GM23338 (cell line): ENCODE measurements at regions not wholly inside any gene's neighbourhood (a gene's known extent, or its start where the extent isn't known, plus 50 kb on each side); places are given as distances from the start of the nearest gene placed in this dataset.

Source experiments
- ATAC-seq: fragments of 200-7000 bp; cut with Tn5 transposase; 3 replicates; pipeline ENCODE4 v1.9.1; 2020
- DNase-seq: peaks from one replicate; pipeline ENCODE4 v3.0.0-alpha.2; 2015; ENCODE audit warnings: low spot score
- H2AFZ ChIP-seq: fragments of 200-600 bp; sonication (generic); 2 replicates; pipeline ENCODE4 v1.8.0; 2016; ENCODE audit warnings: antibody characterized with exemption, mild to moderate bottlenecking, moderate library complexity
- H3F3A ChIP-seq: fragments of 200-600 bp; sonication (generic); replicated peaks from 2 replicates; pipeline ENCODE4 v1.8.0; 2017; ENCODE audit warnings: antibody characterized with exemption, mixed run types, low read depth
- H3K27ac ChIP-seq: fragments of 200-600 bp; sonication (generic); 2 replicates; pipeline ENCODE4 v1.6.1; 2016; ENCODE audit warnings: low read depth
- H3K27me3 ChIP-seq: fragments of 200-600 bp; sonication (generic); 2 replicates; pipeline ENCODE4 v1.8.0; 2016; ENCODE audit warnings: mild to moderate bottlenecking, mixed run types, moderate library complexity; ENCODE audit not compliant: insufficient read depth
- H3K36me3 ChIP-seq: fragments of 200-600 bp; sonication (generic); 2 replicates; pipeline ENCODE4 v1.8.0; 2016; ENCODE audit warnings: mild to moderate bottlenecking; ENCODE audit not compliant: insufficient read depth
- H3K4me1 ChIP-seq: fragments of 200-600 bp; sonication (generic); 2 replicates; pipeline ENCODE4 v1.8.0; 2016; ENCODE audit warnings: mild to moderate bottlenecking, moderate library complexity; ENCODE audit not compliant: insufficient read depth
- H3K4me2 ChIP-seq: fragments of 200-600 bp; sonication (generic); 2 replicates; pipeline ENCODE4 v1.7.1; 2017; ENCODE audit warnings: mixed run types
- H3K4me3 ChIP-seq: fragments of 200-600 bp; sonication (generic); 2 replicates; pipeline ENCODE4 v1.6.1; 2016; ENCODE audit warnings: mixed run types
- H3K79me2 ChIP-seq: fragments of 200-600 bp; sonication (generic); replicated peaks from 2 replicates; pipeline ENCODE4 v1.8.0; 2017; ENCODE audit warnings: mild to moderate bottlenecking; ENCODE audit not compliant: insufficient read depth
- H3K9me2 ChIP-seq: fragments of 200-600 bp; sonication (generic); 2 replicates; pipeline ENCODE4 v1.8.0; 2017; ENCODE audit not compliant: insufficient read depth
- H4K20me1 ChIP-seq: fragments of 200-600 bp; sonication (generic); replicated peaks from 2 replicates; pipeline ENCODE4 v1.8.0; 2017; ENCODE audit warnings: mild to moderate bottlenecking; ENCODE audit not compliant: insufficient read depth
- H3K27ac Mint-ChIP-seq: 2 replicates; pipeline ENCODE4 v1.8.0; 2020; ENCODE audit warnings: inconsistent platforms, mild to moderate bottlenecking, moderate library complexity, mixed read lengths
- H3K27me3 Mint-ChIP-seq: 3 replicates; pipeline ENCODE4 v1.8.0; 2022; ENCODE audit warnings: low read depth, mild to moderate bottlenecking, moderate library complexity, mixed read lengths, inconsistent platforms; ENCODE audit not compliant: insufficient read depth, poor library complexity
- H3K36me3 Mint-ChIP-seq: 3 replicates; pipeline ENCODE4 v1.8.0; 2021; ENCODE audit warnings: low read depth, mild to moderate bottlenecking, inconsistent platforms, moderate library complexity, mixed read lengths
- H3K4me1 Mint-ChIP-seq: 3 replicates; pipeline ENCODE4 v1.8.0; 2020; ENCODE audit warnings: mild to moderate bottlenecking, inconsistent platforms, mixed read lengths
- H3K4me3 Mint-ChIP-seq: 3 replicates; pipeline ENCODE4 v1.8.0; 2021; ENCODE audit warnings: moderate library complexity, mild to moderate bottlenecking, inconsistent platforms, mixed read lengths
- H3K9me3 Mint-ChIP-seq: 3 replicates; pipeline ENCODE4 v1.8.0; 2020; ENCODE audit warnings: moderate library complexity, mild to moderate bottlenecking, inconsistent platforms, mixed read lengths
- CREB1 ChIP-seq: fragments of 250-450 bp; sonication (Bioruptor Pico); IDR thresholded peaks from 2 replicates; pipeline ENCODE4 v1.5.0; 2020; ENCODE audit warnings: low read depth, mild to moderate bottlenecking, moderate library complexity
- ETS1 ChIP-seq: IDR thresholded peaks from 2 replicates; pipeline ENCODE4 v1.6.1; 2016; ENCODE audit warnings: antibody characterized with exemption
- EZH2 ChIP-seq: fragments of 200-600 bp; sonication (generic); IDR thresholded peaks from one replicate; pipeline ENCODE4 v1.8.0; 2017; ENCODE audit warnings: antibody characterized with exemption, mild to moderate bottlenecking, low read depth; ENCODE audit not compliant: unreplicated experiment
- EZH2phosphoT487 ChIP-seq: fragments of 200-600 bp; sonication (generic); IDR thresholded peaks from one replicate; pipeline ENCODE4 v1.8.1; 2018; ENCODE audit warnings: antibody characterized with exemption; ENCODE audit not compliant: unreplicated experiment
- JUNB ChIP-seq: IDR thresholded peaks from one replicate; pipeline ENCODE4 v1.6.1; 2016; ENCODE audit warnings: antibody characterized with exemption; ENCODE audit not compliant: unreplicated experiment
- NANOG ChIP-seq: IDR thresholded peaks from 2 replicates; pipeline ENCODE4 v1.6.1; 2016; ENCODE audit warnings: antibody characterized with exemption, borderline replicate concordance
- POLR2AphosphoS5 ChIP-seq: IDR thresholded peaks from 2 replicates; pipeline ENCODE4 v1.6.1; 2016; ENCODE audit warnings: antibody characterized with exemption, low read depth
- REST ChIP-seq: IDR thresholded peaks from one replicate; pipeline ENCODE4 v1.6.1; 2018; ENCODE audit warnings: antibody characterized with exemption; ENCODE audit not compliant: unreplicated experiment
- STAT1 ChIP-seq: IDR thresholded peaks from one replicate; pipeline ENCODE4 v1.6.1; 2016; ENCODE audit warnings: antibody characterized with exemption; ENCODE audit not compliant: unreplicated experiment
- ZNF114 ChIP-seq: fragments of 250-450 bp; sonication (Bioruptor Pico); IDR thresholded peaks from 2 replicates; pipeline ENCODE4 v1.5.0; 2020; ENCODE audit warnings: mild to moderate bottlenecking, moderate library complexity
- ZNF331 ChIP-seq: fragments of 250-450 bp; sonication (Bioruptor Pico); IDR thresholded peaks from 2 replicates; pipeline ENCODE4 v1.5.0; 2020; ENCODE audit warnings: low read depth, mild to moderate bottlenecking, moderate library complexity

GRCh38 chr12:97813301-97813700, 350.7 kb downstream of the RMST start (continued):
- TF ChIP-seq NANOG (no peak), REST (no peak), EZH2phosphoT487 (no peak), EZH2 (no peak), STAT1 (no peak), ZNF114 (CRISPR knock-in tag) (no peak)

GRCh38 chr12:97821806-97822205, 359.2 kb downstream of the RMST start:
- Histone ChIP-seq H3K79me2 (no peaks in the 10 kb centered on the region), H4K20me1 (no peaks in the 10 kb centered on the region), H3K9me2 (no peaks in the 10 kb centered on the region), H3F3A (no peaks in the 10 kb centered on the region), H3K27ac (no peak overlapping the region), H3K4me2 (no peak overlapping the region), H3K27me3 (no peaks in the 10 kb centered on the region), H3K4me1 (0 out of 2 replicates have a peak, but pooled peaks cover 5% of the 10 kb centered on the region), H3K36me3 (no peaks in the 10 kb centered on the region), H2AFZ (no peak overlapping the region), H3K4me3 (no peak overlapping the region)
- H3K27ac Mint-ChIP-seq: no peak overlapping the region
- no peaks in the 10 kb centered on the region for H3K27me3 Mint-ChIP-seq
- no peak overlapping the region for H3K4me3 Mint-ChIP-seq
- ATAC-seq: no peak
- no peak for DNase-seq
- H3K9me3 Mint-ChIP-seq: no peaks in the 10 kb centered on the region
- H3K36me3 Mint-ChIP-seq: no peaks in the 10 kb centered on the region
- H3K4me1 Mint-ChIP-seq: peaks cover 4% of the 10 kb centered on the region; the same call in 2 of the 3 replicates
- TF ChIP-seq NANOG (no peak), POLR2AphosphoS5 (no peak), EZH2phosphoT487 (no peak), JUNB (no peak), ETS1 (no peak), REST (no peak), STAT1 (no peak), EZH2 (no peak), CREB1 (CRISPR knock-in tag) (no peak), ZNF331 (CRISPR knock-in tag) (no peak), ZNF114 (CRISPR knock-in tag) (no peak)
